B cell (primary cell): ENCODE measurements at regions not wholly inside any gene's neighbourhood (a gene's known extent, or its start where the extent isn't known, plus 50 kb on each side); places are given as distances from the start of the nearest gene placed in this dataset.

Experiments
- ATAC-seq: fragments of 200-7000 bp; cut with Tn5 transposase; one replicate; pipeline ENCODE4 v1.10.0; 2021; ENCODE audit warnings: low read depth, mild to moderate bottlenecking, moderate number of reproducible peaks, moderate library complexity
- CTCF ChIA-PET: fragments of 350-600 bp; sonication (Branson Sonifier 250); formaldehyde crosslinking; loops from one replicate; lab custom pipeline; 2021; ENCODE audit warnings: antibody characterized with exemption, inconsistent platforms; lab: Charles Lee
- POLR2A ChIA-PET: fragments of 350-600 bp; sonication (Branson Sonifier 250); formaldehyde crosslinking; loops from one replicate; lab custom pipeline; 2021; ENCODE audit warnings: antibody characterized with exemption; lab: Charles Lee
- DNase-seq: peaks from one replicate; pipeline ENCODE4 v3.0.0; 2013
- H2AFZ ChIP-seq: 2 replicates; pipeline ENCODE4 v1.6.1; 2012; ENCODE audit warnings: mild to moderate bottlenecking, low read depth, low read length; ENCODE audit not compliant: insufficient read depth, poor library complexity, severe bottlenecking
- H3K27ac ChIP-seq, 2 donors: 1 replicate in 1 of 2; 2 replicates in 1 of 2; pipeline ENCODE4 v1.5.1; 2012 to 2013; ENCODE audit warnings: low read length in 2 of 2, mild to moderate bottlenecking in 2 of 2, moderate library complexity in 1 of 2
- H3K27me3 ChIP-seq, 4 experiments: fragments of 200-600 bp in 1 of 4; sonication (generic) in 1 of 4; replicated peaks in 1 of 4; 1 replicate in 2 of 4; 2 replicates in 2 of 4; pipeline versions ENCODE4 v1.6.1 to v1.7.0; 2013 to 2016; ENCODE audit warnings: low read length in 3 of 4, mild to moderate bottlenecking in 2 of 4, mixed read lengths in 1 of 4, moderate library complexity in 1 of 4; ENCODE audit not compliant: insufficient read depth in 4 of 4, control insufficient read depth in 3 of 4; ENCODE audit errors: control extremely low read depth in 1 of 4
- H3K36me3 ChIP-seq, 2 experiments: replicated peaks in 1 of 2; 1 replicate in 1 of 2; 2 replicates in 1 of 2; pipeline versions ENCODE4 v1.6.1 to v1.7.1; 2013; ENCODE audit warnings: low read length in 1 of 2; ENCODE audit not compliant: insufficient read depth in 2 of 2, control insufficient read depth in 1 of 2; ENCODE audit errors: control extremely low read depth in 1 of 2, extremely low read depth in 1 of 2
- H3K4me1 ChIP-seq, 2 donors: fragments of 200-600 bp in 1 of 2; sonication (generic) in 1 of 2; 1 replicate in 1 of 2; 2 replicates in 1 of 2; pipeline versions ENCODE4 v1.5.1 to v1.6.1; 2013 to 2017; ENCODE audit warnings: low read length in 2 of 2; ENCODE audit not compliant: control insufficient read depth in 2 of 2, insufficient read depth in 2 of 2
- H3K4me2 ChIP-seq: replicated peaks from 2 replicates; pipeline ENCODE3; 2012; ENCODE audit warnings: mild to moderate bottlenecking, low read depth, low read length; ENCODE audit not compliant: poor library complexity, severe bottlenecking
- H3K4me3 ChIP-seq, 5 experiments: fragments of 200-600 bp in 1 of 5; sonication (generic) in 1 of 5; 1 replicate in 3 of 5; 2 replicates in 2 of 5; pipeline versions ENCODE4 v1.5.1 to v1.7.0; 2011 to 2016; ENCODE audit warnings: low read length in 4 of 5, mild to moderate bottlenecking in 4 of 5, low read depth in 2 of 5, control low read depth in 1 of 5, moderate library complexity in 1 of 5; ENCODE audit not compliant: insufficient read depth in 1 of 5; ENCODE audit errors: control extremely low read depth in 1 of 5, extremely low read depth in 1 of 5
- H3K79me2 ChIP-seq: fragments of 200-600 bp; sonication (generic); one replicate; pipeline ENCODE4 v1.6.0; 2016; ENCODE audit warnings: low read length; ENCODE audit not compliant: control insufficient read depth, insufficient read depth
- H3K9ac ChIP-seq: fragments of 200-600 bp; sonication (generic); 2 replicates; pipeline ENCODE4 v1.6.1; 2017; ENCODE audit warnings: mild to moderate bottlenecking, low read length, moderate library complexity
- H3K9me3 ChIP-seq, 3 donors: one replicate each; pipeline versions ENCODE4 v1.6.1 to v1.7.1; 2013; ENCODE audit warnings: low read length in 2 of 3; ENCODE audit not compliant: control insufficient read depth in 2 of 3, insufficient read depth in 1 of 3; ENCODE audit errors: control extremely low read depth in 1 of 3
- H4K20me1 ChIP-seq: 2 replicates; pipeline ENCODE4 v1.6.0; 2012; ENCODE audit warnings: mild to moderate bottlenecking, low read length; ENCODE audit not compliant: insufficient read depth, control insufficient read depth, poor library complexity, severe bottlenecking
- H3K27ac Mint-ChIP-seq: one replicate; pipeline ENCODE4 v1.8.0; 2021; ENCODE audit warnings: mixed read lengths
- H3K27me3 Mint-ChIP-seq: one replicate; pipeline ENCODE4 v1.8.0; 2021; ENCODE audit warnings: mixed read lengths
- H3K4me1 Mint-ChIP-seq: one replicate; pipeline ENCODE4 v1.8.0; 2021; ENCODE audit warnings: mixed read lengths
- H3K4me3 Mint-ChIP-seq: one replicate; pipeline ENCODE4 v1.8.0; 2021; ENCODE audit warnings: mixed read lengths
- H3K9me3 Mint-ChIP-seq: one replicate; pipeline ENCODE4 v1.8.0; 2022; ENCODE audit warnings: mixed read lengths; ENCODE audit not compliant: insufficient read depth
- EZH2 ChIP-seq: IDR thresholded peaks from 2 replicates; pipeline ENCODE4 v1.6.1; 2012; ENCODE audit warnings: borderline replicate concordance, low read depth, mild to moderate bottlenecking, moderate library complexity, low read length; ENCODE audit not compliant: insufficient read depth, poor library complexity, severe bottlenecking
- WGBS: methylation state at CpG from one replicate; pipeline ENCODE4 v1.1.5; 2013; ENCODE audit warnings: missing lambda C conversion rate; ENCODE audit not compliant: insufficient coverage; 5-methylcytosine and 5-hydroxymethylcytosine counted together
- intact Hi-C: fragments of 100-400 bp; cut with micrococcal nuclease; formaldehyde crosslinking; loops from one replicate; pipeline ENCODE4 v1.10.0; 2022
- TF ChIP-seq, protein P1 (sequence below): fragments of 200-600 bp; IDR thresholded peaks from one replicate; pipeline ENCODE4 v1.8.0; 2022; ENCODE audit warnings: antibody characterized with exemption, mild to moderate bottlenecking

DNA sequence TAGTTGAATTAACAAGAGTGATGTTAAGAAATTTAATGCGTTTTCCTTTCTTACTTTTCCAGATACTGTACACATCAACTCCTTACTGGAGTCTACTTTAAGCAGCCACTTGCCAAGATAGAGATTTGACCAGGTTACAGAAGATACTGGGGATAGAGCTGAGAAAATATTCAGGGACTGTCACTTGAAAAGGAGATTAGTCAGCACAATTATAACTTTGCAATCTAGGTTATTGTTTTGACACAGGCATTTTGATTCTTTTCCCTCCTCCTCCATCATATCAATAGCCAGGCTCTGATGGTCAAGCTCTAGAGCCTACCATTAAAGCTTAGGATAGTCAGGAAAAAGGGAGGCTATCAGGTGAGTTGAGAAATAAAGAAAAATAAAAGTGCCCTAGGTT lies 345.9 kb upstream of the ITGA1 start:
- no peak overlapping the region for H2AFZ ChIP-seq
- no peak overlapping the region for H3K27ac ChIP-seq
- POLR2A ChIA-PET = no interaction called here
- H3K9ac ChIP-seq = no peak overlapping the region
- no peak overlapping the region for H3K27ac Mint-ChIP-seq
- intact Hi-C loops = no loop called here
- H3K27me3 ChIP-seq = no peaks in the 10 kb centered on the region
- H3K9me3 Mint-ChIP-seq = no peaks in the 10 kb centered on the region
- ATAC-seq (no peak), DNase-seq (no peak)
- no peaks in the 10 kb centered on the region for H3K36me3 ChIP-seq
- no peak overlapping the region for H3K4me3 ChIP-seq
- TF ChIP-seq EZH2 = no peak
- TF ChIP-seq, protein P1, sequence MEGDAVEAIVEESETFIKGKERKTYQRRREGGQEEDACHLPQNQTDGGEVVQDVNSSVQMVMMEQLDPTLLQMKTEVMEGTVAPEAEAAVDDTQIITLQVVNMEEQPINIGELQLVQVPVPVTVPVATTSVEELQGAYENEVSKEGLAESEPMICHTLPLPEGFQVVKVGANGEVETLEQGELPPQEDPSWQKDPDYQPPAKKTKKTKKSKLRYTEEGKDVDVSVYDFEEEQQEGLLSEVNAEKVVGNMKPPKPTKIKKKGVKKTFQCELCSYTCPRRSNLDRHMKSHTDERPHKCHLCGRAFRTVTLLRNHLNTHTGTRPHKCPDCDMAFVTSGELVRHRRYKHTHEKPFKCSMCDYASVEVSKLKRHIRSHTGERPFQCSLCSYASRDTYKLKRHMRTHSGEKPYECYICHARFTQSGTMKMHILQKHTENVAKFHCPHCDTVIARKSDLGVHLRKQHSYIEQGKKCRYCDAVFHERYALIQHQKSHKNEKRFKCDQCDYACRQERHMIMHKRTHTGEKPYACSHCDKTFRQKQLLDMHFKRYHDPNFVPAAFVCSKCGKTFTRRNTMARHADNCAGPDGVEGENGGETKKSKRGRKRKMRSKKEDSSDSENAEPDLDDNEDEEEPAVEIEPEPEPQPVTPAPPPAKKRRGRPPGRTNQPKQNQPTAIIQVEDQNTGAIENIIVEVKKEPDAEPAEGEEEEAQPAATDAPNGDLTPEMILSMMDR = no peak
- H3K9me3 ChIP-seq = peaks cover 0 to 3% (median 0%) of the 10 kb centered on the region in 3 donors
- WGBS = no CpG with 5 or more reads among the region's 1 CpG
- no peaks in the 10 kb centered on the region for H3K27me3 Mint-ChIP-seq
- no peaks in the 10 kb centered on the region for H3K4me1 Mint-ChIP-seq
- H3K4me3 Mint-ChIP-seq = no peak overlapping the region
- no peak overlapping the region for H3K4me2 ChIP-seq
- CTCF ChIA-PET = no interaction called here
- H3K4me1 ChIP-seq = no peaks in the 10 kb centered on the region
- no peaks in the 10 kb centered on the region for H3K79me2 ChIP-seq
- H4K20me1 ChIP-seq = no peaks in the 10 kb centered on the region

DNA sequence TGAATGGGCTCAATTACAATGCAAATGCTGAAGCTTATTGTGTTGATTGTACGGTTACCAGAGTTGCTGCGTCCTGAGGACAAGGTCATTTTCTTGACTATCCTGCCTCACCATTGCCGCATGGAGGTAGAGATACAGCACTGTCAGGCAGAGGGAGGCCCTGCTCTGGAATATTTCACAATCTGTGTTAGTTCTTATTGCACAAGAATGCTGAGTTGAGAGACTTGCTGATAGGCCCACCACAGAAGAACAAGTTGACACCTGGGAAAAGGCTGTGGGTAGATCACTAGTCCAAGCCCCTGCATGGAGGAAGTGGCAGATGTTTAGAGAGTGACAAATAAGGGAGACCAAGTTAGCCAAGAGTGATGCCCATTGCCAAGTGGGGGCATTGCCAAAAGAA lies 344.5 kb upstream of the ITGA1 start:
- CTCF ChIA-PET = no interaction called here
- no peaks in the 10 kb centered on the region for H3K79me2 ChIP-seq
- H3K4me3 Mint-ChIP-seq = no peak overlapping the region
- intact Hi-C loops = no loop called here
- H3K27ac Mint-ChIP-seq = no peak overlapping the region
- H4K20me1 ChIP-seq = no peaks in the 10 kb centered on the region
- WGBS = 100% methylated on average over 2 of the region's 3 CpGs
- H3K4me1 Mint-ChIP-seq = no peaks in the 10 kb centered on the region
- no peaks in the 10 kb centered on the region for H3K9me3 Mint-ChIP-seq
- H3K27me3 Mint-ChIP-seq = no peaks in the 10 kb centered on the region
- no peaks in the 10 kb centered on the region for H3K4me1 ChIP-seq
- ATAC-seq = no peak
- DNase-seq = no peak
- POLR2A ChIA-PET = no interaction called here
- H3K36me3 ChIP-seq = no peaks in the 10 kb centered on the region
- no peak overlapping the region for H3K4me3 ChIP-seq
- H3K9me3 ChIP-seq = peaks cover 0 to 3% (median 0%) of the 10 kb centered on the region in 3 donors
- H2AFZ ChIP-seq = no peak overlapping the region
- H3K9ac ChIP-seq = no peak overlapping the region
- no peaks in the 10 kb centered on the region for H3K27me3 ChIP-seq
- no peak overlapping the region for H3K4me2 ChIP-seq
- TF ChIP-seq EZH2 = no peak
- TF ChIP-seq, protein P1 = no peak
- no peak overlapping the region for H3K27ac ChIP-seq
